ENCODE measurements at regions not wholly inside any gene's neighbourhood (a gene's known extent, or its start where the extent isn't known, plus 50 kb on each side); places are given as distances from the start of the nearest gene placed in this dataset.

DNA sequence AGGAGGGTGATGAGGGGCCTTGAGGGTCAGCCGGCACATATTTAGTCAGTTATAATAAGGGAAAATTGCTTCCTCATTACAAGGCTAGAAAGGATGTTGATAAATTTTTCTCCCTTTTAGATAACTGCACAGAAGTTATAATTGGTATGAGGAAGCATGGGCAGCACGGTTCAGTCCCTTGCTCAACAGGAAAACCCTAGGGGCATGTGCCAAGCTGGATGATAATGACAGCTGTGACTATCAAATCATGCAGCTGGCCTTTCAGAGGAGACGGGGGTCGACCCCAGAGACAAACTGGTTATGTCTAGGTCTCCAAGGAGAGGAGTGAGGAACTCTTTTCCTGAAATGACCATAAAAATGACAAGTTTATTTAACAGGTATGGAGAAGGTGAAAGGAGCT lies 448.1 kb upstream of the VRK2 start:
- TF ChIP-seq CTCF (IDR thresholded peaks at IDR 0.05; ENCODE audit: insufficient read depth, low read length, poor library complexity, severe bottlenecking) (no peak), EZH2phosphoT487 (conservative IDR thresholded peaks at IDR 0.05; ENCODE audit: low read length) (no peak)

Measured in SU-DHL-6 (cell line).